ENCODE measurements at regions not wholly inside any gene's neighbourhood (a gene's known extent, or its start where the extent isn't known, plus 50 kb on each side); places are given as distances from the start of the nearest gene placed in this dataset.
"Not testable (repeated sequence)": the region's sequence is repeated elsewhere in the genome, so short reads cannot be mapped to it uniquely, and the experiment has no call there.

DNA sequence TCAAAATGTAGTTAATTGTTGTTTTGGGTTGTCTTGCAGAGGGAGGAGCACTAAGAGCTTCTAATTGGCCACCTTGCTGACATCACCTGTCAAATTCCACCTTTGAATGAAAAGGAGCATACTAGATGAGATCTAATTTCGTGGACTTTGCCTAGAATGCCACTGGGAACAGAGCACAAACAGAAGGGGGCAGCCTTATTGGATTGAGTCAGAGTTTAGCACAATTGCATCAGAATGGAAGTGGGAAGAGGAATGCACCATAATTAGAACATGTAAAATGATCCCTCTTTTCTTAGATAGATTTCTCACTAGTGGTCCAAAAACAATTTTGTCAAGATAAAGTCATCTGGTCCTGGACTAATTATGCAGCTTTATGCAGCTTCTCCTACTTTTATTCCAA lies 1552.2 kb downstream of the PCDH9 start:
- H3K9ac ChIP-seq (ENCODE audit: low read length) = no peak overlapping the region
- H3K36me3 ChIP-seq (replicated peaks; ENCODE audit: low read depth, low read length) = no peaks in the 10 kb centered on the region
- H4K20me1 ChIP-seq (ENCODE audit: insufficient read depth, low read length) = no peaks in the 10 kb centered on the region
- H3K27me3 ChIP-seq (ENCODE audit: low read depth, low read length) = no peaks in the 10 kb centered on the region
- H3K4me1 ChIP-seq (ENCODE audit: low read length) = no peaks in the 10 kb centered on the region
- no peak overlapping the region for H3K4me3 ChIP-seq (ENCODE audit: low read length)
- no peaks in the 10 kb centered on the region for H3K9me3 ChIP-seq (ENCODE audit: insufficient read depth, low read length)
- H2AFZ ChIP-seq (ENCODE audit: low read depth, low read length) = no peak overlapping the region
- H3K79me2 ChIP-seq (ENCODE audit: low read length) = no peaks in the 10 kb centered on the region
- TF ChIP-seq EZH2phosphoT487 (IDR thresholded peaks at IDR 0.05; ENCODE audit: low read depth) = no peak
- TF ChIP-seq, protein P1, sequence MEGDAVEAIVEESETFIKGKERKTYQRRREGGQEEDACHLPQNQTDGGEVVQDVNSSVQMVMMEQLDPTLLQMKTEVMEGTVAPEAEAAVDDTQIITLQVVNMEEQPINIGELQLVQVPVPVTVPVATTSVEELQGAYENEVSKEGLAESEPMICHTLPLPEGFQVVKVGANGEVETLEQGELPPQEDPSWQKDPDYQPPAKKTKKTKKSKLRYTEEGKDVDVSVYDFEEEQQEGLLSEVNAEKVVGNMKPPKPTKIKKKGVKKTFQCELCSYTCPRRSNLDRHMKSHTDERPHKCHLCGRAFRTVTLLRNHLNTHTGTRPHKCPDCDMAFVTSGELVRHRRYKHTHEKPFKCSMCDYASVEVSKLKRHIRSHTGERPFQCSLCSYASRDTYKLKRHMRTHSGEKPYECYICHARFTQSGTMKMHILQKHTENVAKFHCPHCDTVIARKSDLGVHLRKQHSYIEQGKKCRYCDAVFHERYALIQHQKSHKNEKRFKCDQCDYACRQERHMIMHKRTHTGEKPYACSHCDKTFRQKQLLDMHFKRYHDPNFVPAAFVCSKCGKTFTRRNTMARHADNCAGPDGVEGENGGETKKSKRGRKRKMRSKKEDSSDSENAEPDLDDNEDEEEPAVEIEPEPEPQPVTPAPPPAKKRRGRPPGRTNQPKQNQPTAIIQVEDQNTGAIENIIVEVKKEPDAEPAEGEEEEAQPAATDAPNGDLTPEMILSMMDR (IDR thresholded peaks at IDR 0.05; ENCODE audit: low read depth, low read length) = no peak
- no peak overlapping the region for H3K4me2 ChIP-seq (ENCODE audit: low read length)
- no peak overlapping the region for H3K27ac ChIP-seq (ENCODE audit: low read length)

DNA sequence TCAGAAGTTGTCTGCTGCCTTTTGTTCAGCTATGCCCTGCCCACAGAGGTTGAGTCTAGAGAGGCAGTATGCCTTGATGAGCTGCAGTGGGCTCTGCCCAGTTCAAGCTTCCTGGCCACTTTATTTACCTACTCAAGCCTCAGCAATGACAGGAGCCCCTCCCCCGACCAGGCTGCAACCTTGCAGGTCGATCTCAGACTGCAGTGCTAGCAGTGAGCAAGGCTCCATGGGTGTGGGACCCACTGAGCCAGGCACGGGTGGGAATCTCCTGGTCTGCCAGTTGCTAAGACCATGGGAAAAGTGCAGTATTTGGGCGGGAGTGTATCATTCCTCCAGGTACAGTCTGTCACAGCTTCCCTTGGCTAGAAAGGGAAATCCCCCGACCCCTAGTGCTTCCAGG lies 1554.8 kb downstream of the PCDH9 start:
- H3K9ac ChIP-seq (ENCODE audit: low read length); H3K4me1 ChIP-seq (ENCODE audit: low read length); H3K9me3 ChIP-seq (ENCODE audit: insufficient read depth, low read length); H3K4me3 ChIP-seq (ENCODE audit: low read length); H3K27me3 ChIP-seq (ENCODE audit: low read depth, low read length); H3K27ac ChIP-seq (ENCODE audit: low read length); H3K4me2 ChIP-seq (ENCODE audit: low read length); H3K36me3 ChIP-seq (replicated peaks; ENCODE audit: low read depth, low read length); H3K79me2 ChIP-seq (ENCODE audit: low read length); H4K20me1 ChIP-seq (ENCODE audit: insufficient read depth, low read length); H2AFZ ChIP-seq (ENCODE audit: low read depth, low read length): not testable (repeated sequence)

DNA sequence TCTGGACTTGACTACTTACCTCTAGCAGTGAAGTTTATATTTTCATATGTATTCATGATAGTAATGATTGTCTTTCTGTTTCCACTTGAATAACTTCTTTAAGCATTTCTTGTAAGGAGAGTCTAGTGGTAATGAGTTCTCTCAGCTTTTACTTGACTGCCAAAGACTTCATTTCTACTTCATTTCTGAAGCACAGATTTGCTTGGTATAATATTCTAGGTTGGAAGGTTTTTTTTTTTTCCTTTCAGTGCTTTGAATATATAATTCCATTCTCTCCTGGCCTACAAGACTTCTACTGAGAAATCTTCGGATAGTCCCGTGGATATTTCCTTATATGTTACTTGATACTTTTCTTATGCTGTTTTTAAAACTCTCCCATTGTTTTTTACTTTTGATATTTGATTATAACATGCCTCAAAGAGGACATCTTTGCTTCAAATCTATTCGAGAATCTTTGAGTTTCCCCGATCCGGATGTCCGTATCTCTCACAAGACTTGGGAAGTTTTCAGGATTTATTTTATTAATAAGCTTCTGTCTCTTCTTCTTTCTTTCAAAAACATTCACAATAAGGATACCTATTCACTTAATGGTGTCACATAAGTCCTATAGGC lies 1560.0 kb downstream of the PCDH9 start:
- Histone ChIP-seq H3K27me3 (ENCODE audit: low read depth, low read length) (no peaks in the 10 kb centered on the region), H2AFZ (ENCODE audit: low read depth, low read length) (no peak overlapping the region), H3K4me1 (ENCODE audit: low read length) (no peaks in the 10 kb centered on the region), H4K20me1 (ENCODE audit: insufficient read depth, low read length) (no peaks in the 10 kb centered on the region), H3K79me2 (ENCODE audit: low read length) (no peaks in the 10 kb centered on the region), H3K36me3 (replicated peaks; ENCODE audit: low read depth, low read length) (peaks cover 4% of the 10 kb centered on the region), H3K4me3 (ENCODE audit: low read length) (no peak overlapping the region), H3K4me2 (ENCODE audit: low read length) (no peak overlapping the region), H3K9me3 (ENCODE audit: insufficient read depth, low read length) (peaks cover 18% of the 10 kb centered on the region; the same call in 1 of the 2 replicates), H3K9ac (ENCODE audit: low read length) (no peak overlapping the region), H3K27ac (ENCODE audit: low read length) (no peak overlapping the region)
- TF ChIP-seq EZH2phosphoT487 (IDR thresholded peaks at IDR 0.05; ENCODE audit: low read depth) = no peak
- TF ChIP-seq, protein P1 (IDR thresholded peaks at IDR 0.05; ENCODE audit: low read depth, low read length) = no peak

DNA sequence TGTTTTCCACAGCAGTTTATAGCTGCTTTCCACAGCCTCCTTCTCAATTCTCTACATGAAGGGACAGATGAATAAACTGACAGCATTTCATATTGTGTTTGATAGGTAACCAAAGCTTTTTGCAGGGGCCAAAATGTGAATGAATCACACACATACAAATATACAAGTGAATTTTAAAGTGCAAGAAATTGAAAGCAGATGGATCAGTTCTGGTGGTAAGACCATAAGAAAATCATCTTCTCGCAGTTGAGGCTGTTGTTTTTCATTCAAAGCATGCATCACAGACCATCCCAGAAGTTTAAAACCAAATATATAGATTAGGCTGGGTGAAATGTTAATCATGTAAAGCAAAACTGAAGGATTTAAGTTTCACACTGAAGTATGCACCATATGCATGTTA lies 1569.4 kb downstream of the PCDH9 start:
- Histone ChIP-seq H3K9me3 (ENCODE audit: insufficient read depth, low read length) (peaks cover 6% of the 10 kb centered on the region; the same call in 1 of the 2 replicates), H3K79me2 (ENCODE audit: low read length) (no peaks in the 10 kb centered on the region), H3K27me3 (ENCODE audit: low read depth, low read length) (no peaks in the 10 kb centered on the region), H3K27ac (ENCODE audit: low read length) (no peak overlapping the region), H3K4me1 (ENCODE audit: low read length) (peaks cover 7% of the 10 kb centered on the region; the same call in 1 of the 2 replicates), H2AFZ (ENCODE audit: low read depth, low read length) (no peak overlapping the region), H3K4me3 (ENCODE audit: low read length) (no peak overlapping the region), H3K9ac (ENCODE audit: low read length) (no peak overlapping the region), H3K4me2 (ENCODE audit: low read length) (no peak overlapping the region), H4K20me1 (ENCODE audit: insufficient read depth, low read length) (no peaks in the 10 kb centered on the region), H3K36me3 (replicated peaks; ENCODE audit: low read depth, low read length) (peaks cover 2% of the 10 kb centered on the region)
- TF ChIP-seq EZH2phosphoT487 (IDR thresholded peaks at IDR 0.05; ENCODE audit: low read depth) = no peak
- TF ChIP-seq, protein P1 (IDR thresholded peaks at IDR 0.05; ENCODE audit: low read depth, low read length) = no peak
